ENCODE measurements at regions not wholly inside any gene's neighbourhood (a gene's known extent, or its start where the extent isn't known, plus 50 kb on each side); places are given as distances from the start of the nearest gene placed in this dataset.

GRCh38 chr2:52083214-52083613, 1051.3 kb upstream of the NRXN1 start:
- no peak for DNase-seq (ENCODE audit: low read depth)
- H3K4me3 ChIP-seq (ENCODE audit: low read depth, low read length), result no peak overlapping the region
- TF ChIP-seq CTCF (IDR thresholded peaks at IDR 0.05; ENCODE audit: control insufficient read depth, extremely low read depth, insufficient read depth), result no peak

- no peak for DNase-seq (ENCODE audit: low read depth)
Observed at GRCh38 chr2:52082646-52083045, 1050.7 kb upstream of the NRXN1 start.

GRCh38 chr2:52079602-52080001, 1047.7 kb upstream of the NRXN1 start:
- H3K4me3 ChIP-seq (ENCODE audit: low read depth, low read length), result no peak overlapping the region
- no peak for DNase-seq (ENCODE audit: low read depth)
- TF ChIP-seq CTCF (IDR thresholded peaks at IDR 0.05; ENCODE audit: control insufficient read depth, extremely low read depth, insufficient read depth), result no peak

More at GRCh38 chr2:52082646-52083045, 1050.7 kb upstream of the NRXN1 start:
- TF ChIP-seq CTCF (IDR thresholded peaks at IDR 0.05; ENCODE audit: control insufficient read depth, extremely low read depth, insufficient read depth), result no peak
- no peak overlapping the region for H3K4me3 ChIP-seq (ENCODE audit: low read depth, low read length)

- no peak overlapping the region for H3K4me3 ChIP-seq (ENCODE audit: low read depth, low read length)
- DNase-seq (ENCODE audit: low read depth), result no peak
- no peak for TF ChIP-seq CTCF (IDR thresholded peaks at IDR 0.05; ENCODE audit: control insufficient read depth, extremely low read depth, insufficient read depth)
Observed at GRCh38 chr2:52077159-52077558, 1045.2 kb upstream of the NRXN1 start.

GRCh38 chr2:52074130-52074719, 1042.3 kb upstream of the NRXN1 start:
- TF ChIP-seq CTCF (IDR thresholded peaks at IDR 0.05; ENCODE audit: control insufficient read depth, extremely low read depth, insufficient read depth), result no peak
- DNase-seq (ENCODE audit: low read depth), result no peak
- no peak overlapping the region for H3K4me3 ChIP-seq (ENCODE audit: low read depth, low read length)

- TF ChIP-seq CTCF (IDR thresholded peaks at IDR 0.05; ENCODE audit: control insufficient read depth, extremely low read depth, insufficient read depth), result no peak
- no peak for DNase-seq (ENCODE audit: low read depth)
- H3K4me3 ChIP-seq (ENCODE audit: low read depth, low read length), result no peak overlapping the region
Observed at GRCh38 chr2:52072949-52073348, 1041.0 kb upstream of the NRXN1 start.

GRCh38 chr2:52070665-52071064, 1038.7 kb upstream of the NRXN1 start:
- TF ChIP-seq CTCF (IDR thresholded peaks at IDR 0.05; ENCODE audit: control insufficient read depth, extremely low read depth, insufficient read depth), result no peak
- no peak overlapping the region for H3K4me3 ChIP-seq (ENCODE audit: low read depth, low read length)
- DNase-seq (ENCODE audit: low read depth), result no peak

All from LNCaP clone FGC (cell line).